ENCODE measurements at regions not wholly inside any gene's neighbourhood (a gene's known extent, or its start where the extent isn't known, plus 50 kb on each side); places are given as distances from the start of the nearest gene placed in this dataset.
"Not testable (repeated sequence)": the region's sequence is repeated elsewhere in the genome, so short reads cannot be mapped to it uniquely, and the experiment has no call there.

DNA sequence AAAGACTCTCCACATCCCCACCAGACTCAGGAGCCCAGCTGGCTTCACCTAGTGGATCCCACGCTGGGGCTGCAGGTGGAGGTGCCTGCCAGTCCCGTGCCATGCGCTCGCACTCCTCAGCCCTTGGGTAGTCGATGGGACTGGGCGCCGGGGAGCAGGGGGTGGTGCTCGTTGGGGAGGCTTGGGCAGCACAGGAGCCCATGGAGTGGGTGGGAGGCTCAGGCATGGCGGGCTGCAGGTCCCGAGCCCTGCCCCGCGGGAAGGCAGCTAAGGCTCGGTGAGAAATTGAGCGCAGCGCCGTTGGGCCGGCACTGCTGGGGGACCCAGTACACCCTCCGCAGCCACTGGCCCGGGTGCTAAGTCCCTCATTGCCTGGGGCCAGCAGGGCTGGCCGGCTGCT lies 497.4 kb upstream of the PTBP2 start:
- CTCF ChIA-PET; H3K9me3 Mint-ChIP-seq; H3K27me3 Mint-ChIP-seq; DNase-seq; H3K36me3 Mint-ChIP-seq (ENCODE audit: low read depth); POLR2A ChIA-PET; H3K4me1 Mint-ChIP-seq; H3K27ac Mint-ChIP-seq; H3K4me3 Mint-ChIP-seq: not testable (repeated sequence)

GRCh38 chr1:96233422-96233821 lies 488.2 kb upstream of the PTBP2 start:
- ChIA-PET POLR2A (no interaction called here), CTCF (no interaction called here)
- Mint-ChIP-seq H3K4me3 (no peak overlapping the region), H3K36me3 (ENCODE audit: low read depth) (no peaks in the 10 kb centered on the region), H3K9me3 (no peaks in the 10 kb centered on the region), H3K27ac (no peak overlapping the region), H3K27me3 (no peaks in the 10 kb centered on the region), H3K4me1 (no peaks in the 10 kb centered on the region)
- no peak for DNase-seq

DNA sequence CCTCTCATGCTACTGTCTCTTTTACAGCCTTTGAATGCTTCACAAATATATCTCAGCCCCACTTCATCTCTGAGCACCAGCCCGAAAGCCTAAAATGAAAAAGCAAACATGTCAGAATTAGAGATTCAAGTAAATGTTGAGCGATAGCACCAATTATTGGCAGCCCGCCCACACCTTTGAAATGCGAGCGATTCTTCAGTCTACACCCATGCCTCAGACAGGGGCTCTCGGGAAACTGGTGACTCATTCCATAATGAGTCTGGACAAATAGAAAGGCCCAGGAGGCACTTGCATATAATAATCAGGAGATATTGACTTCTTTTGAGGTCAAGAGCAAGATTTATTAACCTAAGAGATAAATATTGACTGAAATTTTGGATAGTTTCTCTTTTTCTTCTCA lies 487.3 kb upstream of the PTBP2 start:
- Mint-ChIP-seq H3K4me3 (no peak overlapping the region), H3K4me1 (no peaks in the 10 kb centered on the region), H3K36me3 (ENCODE audit: low read depth) (no peaks in the 10 kb centered on the region), H3K27me3 (no peaks in the 10 kb centered on the region), H3K9me3 (no peaks in the 10 kb centered on the region), H3K27ac (no peak overlapping the region)
- ChIA-PET CTCF (no interaction called here), POLR2A (no interaction called here)
- no peak for DNase-seq

GRCh38 chr1:96236156-96236739 lies 485.3 kb upstream of the PTBP2 start:
- Mint-ChIP-seq H3K27ac (no peak overlapping the region), H3K27me3 (no peaks in the 10 kb centered on the region), H3K4me1 (no peaks in the 10 kb centered on the region), H3K9me3 (no peaks in the 10 kb centered on the region), H3K4me3 (no peak overlapping the region), H3K36me3 (ENCODE audit: low read depth) (no peaks in the 10 kb centered on the region)
- CTCF ChIA-PET: interaction anchor here (0.9 kb wide), 1 partner anchor 609 kb away, joined by 4 read pairs; no protein-coding TSS in a partner anchor
- DNase-seq: peak; percentile 16
- POLR2A ChIA-PET: interaction anchor here (1.3 kb wide), 1 partner anchor 14 kb away, joined by 3 read pairs; no protein-coding TSS in a partner anchor

DNA sequence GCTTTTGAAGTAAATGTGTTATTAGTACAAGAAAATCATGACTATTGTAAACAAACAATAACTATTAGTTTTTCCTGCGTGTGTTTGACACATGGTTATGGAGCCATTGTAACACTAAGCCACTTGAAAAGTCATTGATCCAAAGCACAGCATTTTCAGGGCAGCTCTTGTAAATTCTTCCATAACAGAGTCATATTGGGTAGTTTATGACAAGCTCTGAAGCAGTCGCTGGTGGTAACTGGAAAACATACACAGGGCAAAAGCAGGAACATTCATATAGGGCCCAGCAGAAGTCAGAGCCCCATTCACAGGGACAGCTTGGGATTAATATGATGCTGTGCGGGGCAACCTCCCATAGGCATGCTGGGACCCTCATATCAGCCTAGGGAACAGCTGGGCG lies 483.2 kb upstream of the PTBP2 start:
- Mint-ChIP-seq H3K9me3 (no peaks in the 10 kb centered on the region), H3K27ac (no peak overlapping the region), H3K36me3 (ENCODE audit: low read depth) (no peaks in the 10 kb centered on the region), H3K27me3 (no peaks in the 10 kb centered on the region), H3K4me1 (no peaks in the 10 kb centered on the region), H3K4me3 (no peak overlapping the region)
- ChIA-PET POLR2A (no interaction called here), CTCF (no interaction called here)
- no peak for DNase-seq

DNA sequence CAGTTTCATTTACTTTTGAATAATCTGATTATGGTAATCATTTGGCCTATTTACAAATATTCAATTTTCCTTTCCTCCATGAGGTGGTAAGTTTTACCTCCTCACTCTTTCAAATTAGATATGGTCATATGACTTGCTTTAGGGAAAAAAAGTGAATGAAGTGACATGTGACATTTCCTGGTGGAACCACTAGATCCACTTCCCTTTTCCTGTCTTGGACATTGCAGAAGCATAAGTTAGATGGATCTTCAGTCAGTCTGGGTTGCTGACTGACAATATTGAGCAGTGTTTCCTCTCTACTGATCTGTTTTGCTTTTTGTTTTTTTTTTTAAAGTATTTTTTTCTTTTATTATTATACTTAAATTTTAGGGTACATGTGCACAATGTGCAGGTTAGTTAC lies 481.1 kb upstream of the PTBP2 start:
- POLR2A ChIA-PET: no interaction called here
- no peaks in the 10 kb centered on the region for H3K4me1 Mint-ChIP-seq
- H3K36me3 Mint-ChIP-seq (ENCODE audit: low read depth): no peaks in the 10 kb centered on the region
- peaks cover 2% of the 10 kb centered on the region for H3K9me3 Mint-ChIP-seq
- no peak overlapping the region for H3K4me3 Mint-ChIP-seq
- CTCF ChIA-PET: no interaction called here
- H3K27me3 Mint-ChIP-seq: no peaks in the 10 kb centered on the region
- H3K27ac Mint-ChIP-seq: no peak overlapping the region
- no peak for DNase-seq

DNA sequence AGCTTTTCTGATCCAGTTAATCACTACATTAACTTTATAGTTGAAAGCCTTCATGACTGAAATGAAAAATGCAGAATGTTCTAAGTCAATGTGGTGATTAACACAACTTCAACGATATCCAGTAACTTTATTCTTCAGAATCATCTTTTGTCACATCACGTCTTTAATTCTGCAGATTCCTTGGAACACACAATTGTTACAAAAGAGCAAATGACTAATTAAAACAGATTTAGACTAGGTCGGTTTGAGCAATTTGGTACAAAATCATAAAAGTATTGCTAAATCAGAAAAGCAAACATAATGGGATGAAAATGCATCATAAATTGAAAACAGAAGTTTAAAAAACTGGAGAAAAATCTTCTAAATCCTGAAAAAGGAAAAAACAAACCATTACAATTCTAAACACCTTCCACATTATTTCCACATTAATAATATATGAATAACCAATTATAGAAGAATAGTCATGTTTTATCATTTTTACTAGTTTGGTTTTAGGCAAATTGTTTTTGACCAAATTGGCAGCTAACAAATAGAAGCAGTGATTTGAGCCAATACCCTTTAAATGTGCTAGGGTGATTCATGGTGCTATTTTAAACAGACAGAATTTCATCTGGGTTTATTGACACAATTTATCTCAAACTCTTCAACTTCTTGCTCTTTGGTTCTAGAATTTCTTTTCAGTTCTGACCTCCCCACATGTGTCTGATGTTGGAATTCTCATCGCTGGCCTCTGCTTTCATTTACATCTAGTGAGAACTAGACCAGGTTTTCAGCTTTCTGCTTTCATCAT lies 468.1 kb upstream of the PTBP2 start:
- no peaks in the 10 kb centered on the region for H3K9me3 Mint-ChIP-seq
- no peaks in the 10 kb centered on the region for H3K27me3 Mint-ChIP-seq
- CTCF ChIA-PET: no interaction called here
- H3K4me1 Mint-ChIP-seq: no peaks in the 10 kb centered on the region
- H3K27ac Mint-ChIP-seq: no peak overlapping the region
- no peaks in the 10 kb centered on the region for H3K36me3 Mint-ChIP-seq (ENCODE audit: low read depth)
- DNase-seq: no peak
- POLR2A ChIA-PET: no interaction called here
- H3K4me3 Mint-ChIP-seq: no peak overlapping the region

DNA sequence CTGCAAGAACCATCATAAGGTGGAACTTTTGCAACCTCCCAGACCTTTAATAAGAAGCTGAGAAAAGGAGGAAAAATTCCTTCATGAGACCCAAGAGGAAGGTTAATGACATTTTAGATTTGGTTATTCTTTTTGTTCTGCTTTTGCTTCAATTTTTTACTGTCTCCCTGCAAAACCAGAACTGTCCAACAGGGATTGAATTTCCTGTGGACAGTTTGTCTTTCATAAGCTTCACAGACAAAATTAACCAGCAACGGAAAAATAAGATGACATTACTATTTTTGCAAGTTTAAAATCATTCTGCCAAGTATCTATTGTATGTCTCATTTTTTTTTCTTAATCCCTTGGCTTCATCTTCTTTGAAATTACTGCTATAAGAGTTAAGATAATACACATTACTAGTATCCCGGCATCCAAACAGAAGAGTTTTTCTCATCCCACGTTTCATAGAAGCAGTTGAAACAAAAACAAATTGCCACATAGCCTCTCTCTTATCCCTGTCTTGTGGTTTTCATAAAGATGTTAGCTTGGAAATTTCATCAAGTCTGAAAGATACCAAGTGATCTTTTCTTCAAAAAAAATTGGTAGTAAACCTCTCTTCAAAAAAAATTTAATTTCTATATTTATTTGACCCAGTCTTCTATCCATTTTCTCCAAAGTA lies 465.3 kb upstream of the PTBP2 start:
- Mint-ChIP-seq H3K4me3 (no peak overlapping the region), H3K27ac (no peak overlapping the region), H3K27me3 (no peaks in the 10 kb centered on the region), H3K9me3 (no peaks in the 10 kb centered on the region), H3K36me3 (ENCODE audit: low read depth) (no peaks in the 10 kb centered on the region), H3K4me1 (no peaks in the 10 kb centered on the region)
- DNase-seq: no peak
- CTCF ChIA-PET: no interaction called here
- POLR2A ChIA-PET: no interaction called here

DNA sequence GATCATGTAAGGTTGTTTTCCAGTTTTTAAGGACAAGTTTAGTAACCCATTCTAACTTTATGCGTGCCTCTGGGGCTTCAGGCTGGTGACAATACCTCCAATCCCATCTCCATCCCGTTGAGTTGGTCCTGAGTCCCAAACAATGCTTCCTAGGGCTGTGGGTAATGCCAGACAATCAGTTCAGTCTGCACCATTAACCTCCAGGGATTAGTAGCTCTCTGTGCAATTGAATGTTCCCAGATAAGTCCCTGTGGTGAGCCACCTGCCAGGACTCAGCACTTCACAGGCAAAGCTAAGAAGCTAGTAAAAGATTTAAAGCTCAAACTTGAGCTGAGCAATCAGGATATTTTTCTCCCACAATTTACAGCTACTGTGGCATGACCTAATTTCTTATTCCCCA lies 462.2 kb upstream of the PTBP2 start:
- ChIA-PET POLR2A (no interaction called here), CTCF (no interaction called here)
- H3K4me3 Mint-ChIP-seq: no peak overlapping the region
- H3K9me3 Mint-ChIP-seq: no peaks in the 10 kb centered on the region
- no peaks in the 10 kb centered on the region for H3K4me1 Mint-ChIP-seq
- no peak for DNase-seq
- H3K27ac Mint-ChIP-seq: no peak overlapping the region
- H3K36me3 Mint-ChIP-seq (ENCODE audit: low read depth): no peaks in the 10 kb centered on the region
- no peaks in the 10 kb centered on the region for H3K27me3 Mint-ChIP-seq

- Mint-ChIP-seq H3K9me3 (peaks cover 3% of the 10 kb centered on the region), H3K27ac (no peak overlapping the region), H3K4me1 (no peaks in the 10 kb centered on the region), H3K27me3 (no peaks in the 10 kb centered on the region), H3K4me3 (no peak overlapping the region), H3K36me3 (ENCODE audit: low read depth) (no peaks in the 10 kb centered on the region)
- no peak for DNase-seq
- ChIA-PET POLR2A (no interaction called here), CTCF (no interaction called here)
Observed at GRCh38 chr1:96281491-96281890, 440.1 kb upstream of the PTBP2 start.

DNA sequence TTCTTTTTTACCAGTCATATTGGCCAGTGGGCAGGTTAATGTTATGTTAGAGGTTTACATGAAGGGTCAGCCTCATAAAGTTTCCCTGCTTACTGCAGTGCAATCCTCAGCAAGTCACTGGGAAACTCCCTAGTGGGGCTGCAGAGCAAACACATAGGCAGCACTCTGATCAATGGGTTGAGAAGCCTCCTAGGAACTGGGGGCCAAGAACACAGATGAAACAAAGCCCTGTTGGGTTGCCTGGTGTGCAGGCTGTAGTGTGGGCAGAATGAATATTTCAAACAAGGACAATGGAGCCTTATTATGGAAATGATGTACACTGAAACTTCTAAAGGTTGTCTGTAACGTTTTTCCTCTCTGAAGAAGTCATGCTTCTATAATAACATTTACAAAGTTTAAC lies 431.6 kb upstream of the PTBP2 start:
- Mint-ChIP-seq H3K36me3 (ENCODE audit: low read depth) (no peaks in the 10 kb centered on the region), H3K4me3 (no peak overlapping the region), H3K27me3 (no peaks in the 10 kb centered on the region), H3K4me1 (no peaks in the 10 kb centered on the region), H3K27ac (no peak overlapping the region), H3K9me3 (peaks cover 15% of the 10 kb centered on the region)
- DNase-seq: no peak
- POLR2A ChIA-PET: no interaction called here
- CTCF ChIA-PET: no interaction called here

DNA sequence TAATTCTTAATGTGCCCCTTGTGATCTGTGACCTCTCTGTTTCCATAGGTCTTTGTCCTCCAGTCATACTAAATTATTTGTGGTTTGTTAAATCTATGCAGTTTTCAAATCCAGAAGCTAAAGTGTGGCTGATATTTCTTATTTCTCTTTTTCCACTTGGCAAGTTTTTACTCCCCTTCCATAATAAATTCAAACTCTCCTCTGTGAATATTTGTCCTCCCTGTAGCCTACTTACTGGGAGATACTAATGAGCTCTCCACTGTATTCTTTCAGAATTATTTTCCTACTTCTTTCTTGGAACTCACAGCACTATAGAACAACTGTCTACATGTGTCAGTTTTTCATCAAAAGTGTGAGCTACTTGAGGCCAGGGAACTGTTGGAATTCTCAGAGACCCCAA lies 430.8 kb upstream of the PTBP2 start:
- Mint-ChIP-seq H3K27ac (no peak overlapping the region), H3K9me3 (peaks cover 15% of the 10 kb centered on the region), H3K27me3 (no peaks in the 10 kb centered on the region), H3K4me3 (no peak overlapping the region), H3K4me1 (no peaks in the 10 kb centered on the region), H3K36me3 (ENCODE audit: low read depth) (no peaks in the 10 kb centered on the region)
- no peak for DNase-seq
- ChIA-PET POLR2A (no interaction called here), CTCF (no interaction called here)

- no peak for DNase-seq
- Mint-ChIP-seq H3K27ac (no peak overlapping the region), H3K4me1 (no peaks in the 10 kb centered on the region), H3K4me3 (no peak overlapping the region), H3K9me3 (peaks cover 12% of the 10 kb centered on the region), H3K27me3 (no peaks in the 10 kb centered on the region), H3K36me3 (ENCODE audit: low read depth) (no peaks in the 10 kb centered on the region)
- ChIA-PET POLR2A (no interaction called here), CTCF (no interaction called here)
Observed at GRCh38 chr1:96291468-96291867, 430.1 kb upstream of the PTBP2 start.

DNA sequence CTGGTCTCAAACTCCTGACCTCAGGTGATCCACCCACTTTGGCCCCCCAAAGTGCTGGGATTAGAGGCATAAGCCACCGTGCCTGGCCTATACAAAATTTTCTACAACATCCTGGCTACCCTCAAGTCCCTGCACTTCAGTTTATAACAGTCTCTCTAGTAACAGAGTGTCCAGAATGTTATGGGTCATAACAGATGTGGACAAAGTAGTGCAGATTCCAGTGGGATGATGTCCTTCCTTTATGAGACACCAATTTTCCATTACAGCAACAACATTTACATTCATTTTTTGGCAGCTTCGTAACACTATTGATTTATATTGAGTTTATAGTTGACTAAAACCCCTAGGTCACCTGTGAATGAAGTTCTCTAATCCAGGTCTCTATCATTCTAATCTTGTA lies 429.4 kb upstream of the PTBP2 start:
- ChIA-PET POLR2A (no interaction called here), CTCF (no interaction called here)
- Mint-ChIP-seq H3K4me3 (no peak overlapping the region), H3K27me3 (no peaks in the 10 kb centered on the region), H3K9me3 (peaks cover 9% of the 10 kb centered on the region), H3K4me1 (no peaks in the 10 kb centered on the region), H3K27ac (no peak overlapping the region), H3K36me3 (ENCODE audit: low read depth) (no peaks in the 10 kb centered on the region)
- DNase-seq: no peak
